Amniotic epithelial cell (primary cell): ENCODE measurements at regions not wholly inside any gene's neighbourhood (a gene's known extent, or its start where the extent isn't known, plus 50 kb on each side); places are given as distances from the start of the nearest gene placed in this dataset.
"Not testable (repeated sequence)": the region's sequence is repeated elsewhere in the genome, so short reads cannot be mapped to it uniquely, and the experiment has no call there.

ENCODE experiments used
- DNase-seq: peaks from one replicate; pipeline ENCODE4 v3.0.0-alpha.2; 2010; ENCODE audit warnings: low read depth

DNA sequence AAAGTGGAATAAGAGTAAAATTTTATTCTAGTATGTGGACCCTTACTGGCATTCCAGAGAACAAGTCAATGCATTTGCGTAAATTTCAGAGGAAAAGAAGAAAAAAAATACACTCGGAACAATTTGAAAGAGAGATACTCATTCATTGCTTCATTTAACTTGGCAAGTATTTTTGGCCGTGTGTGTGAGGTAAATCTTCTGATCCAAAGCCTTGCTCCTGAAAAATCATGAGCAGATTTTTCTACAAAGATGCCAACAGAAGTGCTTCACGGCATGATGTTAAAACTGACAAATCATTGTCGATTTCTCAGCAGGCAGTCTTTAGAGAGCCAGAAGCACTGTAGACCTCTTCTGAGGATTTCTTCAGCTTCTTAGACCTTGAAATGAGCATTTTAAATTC lies 194.0 kb downstream of the COX18 start:
- no peak for DNase-seq

DNA sequence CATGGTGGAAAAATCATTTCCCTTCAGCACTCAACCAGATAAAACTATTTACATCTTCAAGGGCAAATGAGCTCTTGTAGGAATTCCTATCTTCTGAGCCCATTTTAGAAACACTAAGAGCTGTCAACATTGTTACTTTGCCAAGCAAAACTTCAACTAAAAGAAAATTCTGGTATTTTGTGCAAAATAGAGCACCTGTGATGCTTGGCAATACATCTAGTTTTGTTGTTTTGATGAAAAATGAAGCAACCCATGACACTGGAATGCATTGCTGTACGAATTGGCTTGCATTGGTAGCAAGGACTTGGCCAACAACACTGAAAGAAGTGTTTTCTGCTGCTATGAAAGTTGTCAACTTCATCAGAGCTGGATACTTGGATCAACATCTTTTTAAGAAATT lies 194.4 kb downstream of the COX18 start:
- no peak for DNase-seq

DNA sequence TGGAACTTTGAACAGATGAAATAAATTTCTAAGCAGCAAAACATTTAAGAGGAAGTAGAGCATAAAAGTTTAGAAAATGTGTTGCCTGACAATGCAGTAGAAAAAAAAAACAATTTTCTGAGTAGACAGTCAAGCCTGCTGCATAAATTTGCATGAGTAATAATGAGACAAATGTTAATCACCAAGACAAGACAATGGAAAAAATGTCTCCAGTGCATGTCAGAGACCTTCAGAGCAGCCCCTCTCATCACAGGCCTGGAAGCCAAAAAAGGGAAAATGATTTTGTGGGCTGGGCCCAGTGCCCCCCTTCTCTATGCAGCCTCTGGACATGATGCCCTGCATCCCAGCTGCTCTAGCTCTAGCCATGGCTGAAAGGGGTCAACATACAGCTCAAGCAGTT lies 204.6 kb downstream of the COX18 start:
- DNase-seq, result no peak

DNA sequence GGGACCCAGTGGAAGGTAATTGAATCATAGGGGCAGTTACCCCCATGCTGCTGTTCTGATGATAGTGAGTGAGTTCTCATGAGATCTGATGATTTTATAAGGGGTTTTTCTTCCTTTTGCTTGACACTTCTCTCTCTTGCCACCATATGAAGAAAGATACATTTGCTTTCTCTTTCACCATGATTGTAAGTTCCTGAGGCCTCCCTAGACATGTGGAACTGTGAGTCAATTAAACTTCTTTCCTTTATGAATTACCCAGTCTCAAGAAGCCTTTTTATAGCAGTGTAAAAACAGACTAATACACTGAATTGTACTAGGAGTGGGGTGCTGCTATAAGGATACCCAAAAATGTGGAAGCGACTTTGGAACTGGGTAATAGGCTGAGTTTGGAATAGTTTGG lies 205.2 kb downstream of the COX18 start:
- DNase-seq, result not testable (repeated sequence)

DNA sequence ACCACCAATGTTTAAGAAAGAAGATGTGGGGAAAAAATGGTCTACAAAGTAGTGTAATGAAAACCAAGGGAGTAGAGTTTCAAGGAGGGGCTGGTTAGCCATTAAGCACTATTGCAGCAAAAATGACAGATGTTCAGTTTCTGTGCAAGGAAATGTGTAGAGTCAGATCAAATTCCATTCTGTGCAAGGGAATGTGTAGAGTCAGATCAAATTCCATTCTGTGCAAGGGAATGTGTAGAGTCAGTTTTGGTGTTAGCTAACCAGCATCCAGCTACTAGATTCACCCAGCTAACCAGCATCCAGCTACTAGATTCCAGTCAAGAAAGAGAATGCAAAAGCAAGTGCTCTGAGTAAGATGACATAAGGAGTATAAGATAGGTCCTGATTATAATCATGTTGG lies 208.8 kb downstream of the COX18 start:
- no peak for DNase-seq

DNA sequence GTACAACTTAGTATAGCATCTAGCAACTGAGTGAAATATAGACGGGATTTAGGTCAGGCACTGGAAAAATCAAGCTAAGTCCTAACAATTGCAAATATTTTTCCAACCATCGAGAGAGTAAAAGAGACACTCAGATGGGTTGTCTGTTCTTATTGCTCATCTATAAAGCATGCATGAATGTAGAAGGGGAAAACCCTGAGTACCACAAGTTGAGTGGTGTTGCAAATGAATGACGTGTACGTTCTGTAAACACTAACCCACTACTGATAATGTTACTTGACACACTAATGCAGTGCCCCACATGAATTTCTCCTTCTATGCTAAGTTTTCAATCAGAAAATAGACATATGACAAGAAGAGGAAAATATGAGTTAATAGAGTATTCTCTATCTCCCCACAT lies 211.2 kb downstream of the COX18 start:
- peak; percentile 100 for DNase-seq

DNA sequence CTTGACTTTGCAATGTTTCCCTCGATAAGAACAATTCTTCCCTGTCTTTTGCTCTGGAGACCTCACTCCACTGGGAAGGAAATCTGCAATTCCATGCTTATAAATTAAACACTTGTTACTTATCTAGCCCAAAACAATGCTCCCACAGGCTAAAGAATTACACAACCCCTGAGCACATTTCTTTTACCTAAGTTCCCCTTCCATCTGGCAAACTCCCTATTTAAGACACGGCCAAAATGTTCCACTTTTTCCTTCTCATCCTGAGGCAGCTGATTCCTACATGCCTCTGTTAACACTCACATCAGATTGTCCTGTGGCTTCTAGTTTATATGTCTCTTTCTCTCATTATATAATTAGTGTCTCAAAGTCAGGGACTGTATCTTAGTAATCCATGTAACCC lies 211.7 kb downstream of the COX18 start:
- DNase-seq, result peak; percentile 91

- DNase-seq, result peak; percentile 57
Observed at GRCh38 chr4:72857216-72857615, 212.3 kb downstream of the COX18 start.

- DNase-seq, result peak; percentile 22
Observed at GRCh38 chr4:72846280-72847111, 223.0 kb downstream of the COX18 start.

- no peak for DNase-seq
Observed at GRCh38 chr4:72843466-72843865, 226.1 kb downstream of the COX18 start.

DNA sequence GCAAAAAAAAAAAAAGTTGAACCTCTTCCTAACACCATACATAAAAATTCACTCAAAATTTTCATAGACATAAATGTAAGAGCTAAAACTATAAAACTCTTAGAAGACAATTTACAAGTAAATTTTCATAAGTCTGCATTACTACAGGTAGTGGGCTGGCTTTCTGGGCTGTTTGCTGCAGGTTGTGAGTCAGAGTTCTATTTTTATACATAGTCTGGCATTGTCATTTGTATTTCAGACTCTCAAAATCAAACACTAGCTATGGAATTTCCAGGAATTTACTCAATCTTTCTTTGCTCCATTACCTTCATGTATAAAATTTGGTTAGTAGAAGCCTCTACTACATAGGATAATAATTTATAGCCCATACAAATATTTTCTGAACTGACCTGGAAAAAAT lies 227.2 kb downstream of the COX18 start:
- DNase-seq, result peak; percentile 24

DNA sequence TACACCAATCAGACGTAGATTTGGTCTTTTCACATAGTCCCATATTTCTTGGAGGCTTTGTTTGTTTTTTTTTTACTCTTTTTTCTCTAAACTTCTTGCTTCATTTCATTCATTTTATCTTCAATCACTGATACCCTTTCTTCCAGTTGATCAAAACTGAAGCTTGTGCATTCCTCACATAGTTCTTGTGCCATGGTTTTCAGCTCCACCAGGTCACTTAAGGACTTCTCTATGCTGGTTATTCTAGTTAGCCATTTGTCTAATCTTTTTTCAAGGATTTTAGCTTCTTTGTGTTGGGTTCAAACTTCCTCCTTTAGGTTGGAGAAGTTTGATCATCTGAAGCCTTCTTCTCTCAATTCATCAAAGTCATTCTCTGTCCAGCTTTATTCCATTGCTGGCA lies 229.3 kb downstream of the COX18 start:
- DNase-seq, result not testable (repeated sequence)

GRCh38 chr4:72828864-72829263 lies 240.7 kb downstream of the COX18 start:
- no peak for DNase-seq

- no peak for DNase-seq
Observed at GRCh38 chr4:72827968-72828367, 241.5 kb downstream of the COX18 start.

GRCh38 chr4:72820107-72820506 lies 249.4 kb downstream of the COX18 start:
- DNase-seq, result no peak

GRCh38 chr4:72817012-72817411 lies 248.0 kb upstream of the ADAMTS3 start:
- no peak for DNase-seq

DNA sequence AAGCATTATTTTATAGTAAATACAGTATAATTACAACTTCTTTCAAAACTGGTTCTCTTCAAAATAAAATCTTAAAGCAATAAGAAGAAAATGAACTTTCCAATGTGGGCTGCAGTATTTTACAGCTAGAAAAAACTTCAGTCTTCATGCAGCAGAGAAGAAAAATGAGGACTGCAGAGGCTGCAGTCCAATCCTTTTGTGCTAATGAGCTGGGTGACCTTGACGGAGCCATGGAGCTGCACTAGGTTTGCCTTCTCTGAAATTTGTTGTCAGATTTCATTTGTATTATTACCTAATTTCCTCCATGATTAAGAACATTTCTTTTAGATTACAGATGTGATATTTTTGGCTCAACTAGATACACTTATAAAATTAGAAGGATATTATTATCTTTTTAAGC lies 245.2 kb upstream of the ADAMTS3 start:
- peak; percentile 26 for DNase-seq

GRCh38 chr4:72809208-72809607 lies 240.2 kb upstream of the ADAMTS3 start:
- DNase-seq, result peak; percentile 37

DNA sequence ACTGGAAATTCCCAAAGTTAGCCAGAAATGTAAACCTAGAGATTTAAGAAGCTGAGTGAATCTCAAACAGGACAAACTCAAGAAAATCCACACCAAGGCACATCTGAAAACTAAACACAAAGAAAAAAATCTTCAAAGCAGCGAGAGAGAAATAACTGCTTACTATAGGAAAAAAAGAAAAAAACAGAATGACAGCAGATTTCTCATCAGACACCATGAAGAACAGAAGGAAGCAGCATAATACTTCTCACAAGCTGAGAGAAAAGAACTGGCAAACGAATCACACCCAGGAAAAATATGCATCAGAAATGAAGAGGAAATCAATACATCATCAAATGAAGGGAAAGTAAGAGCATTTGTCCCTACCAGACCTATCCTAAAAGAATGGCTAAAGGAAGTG lies 236.3 kb upstream of the ADAMTS3 start:
- DNase-seq, result no peak

DNA sequence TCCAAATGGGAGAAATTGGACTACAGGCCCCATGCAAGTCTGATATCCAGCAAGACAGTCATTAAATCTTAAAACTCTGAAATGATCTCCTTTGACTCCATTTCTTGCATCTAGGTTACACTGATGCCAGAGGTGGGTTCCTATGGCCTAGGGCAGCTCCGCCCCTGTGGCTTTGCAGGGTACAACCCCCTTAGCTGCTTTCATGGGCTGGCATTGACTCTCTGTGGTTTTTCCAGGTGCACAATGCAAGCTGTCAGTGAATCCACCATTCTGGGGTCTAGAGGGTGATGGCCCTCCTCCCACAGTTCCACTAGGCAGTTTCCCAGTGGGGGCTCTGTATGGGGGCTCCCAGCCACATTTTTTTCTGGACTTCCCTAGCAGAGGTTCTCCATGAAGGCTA lies 228.5 kb upstream of the ADAMTS3 start:
- DNase-seq, result no peak

DNA sequence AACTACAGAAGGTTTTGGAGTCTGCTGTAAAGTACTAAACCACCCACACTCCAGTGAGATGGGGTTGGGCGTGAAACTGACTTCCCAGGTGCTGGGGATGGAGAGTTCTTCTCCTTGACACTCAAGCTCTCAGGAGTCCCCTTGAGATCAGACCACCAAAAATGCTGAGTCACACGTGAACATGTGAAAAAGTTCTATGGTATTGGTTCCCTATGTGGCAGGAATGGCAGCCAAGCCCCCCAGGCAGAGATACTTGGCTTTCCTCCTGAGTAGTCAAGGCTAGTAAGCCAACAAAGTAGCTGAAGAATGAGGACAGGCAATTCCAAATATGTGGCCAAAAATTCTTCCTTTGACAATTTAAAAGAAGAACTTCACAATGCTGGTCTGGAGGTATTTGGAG lies 222.0 kb upstream of the ADAMTS3 start:
- no peak for DNase-seq

- DNase-seq, result peak; percentile 44
Observed at GRCh38 chr4:72786401-72786990, 217.5 kb upstream of the ADAMTS3 start.

DNA sequence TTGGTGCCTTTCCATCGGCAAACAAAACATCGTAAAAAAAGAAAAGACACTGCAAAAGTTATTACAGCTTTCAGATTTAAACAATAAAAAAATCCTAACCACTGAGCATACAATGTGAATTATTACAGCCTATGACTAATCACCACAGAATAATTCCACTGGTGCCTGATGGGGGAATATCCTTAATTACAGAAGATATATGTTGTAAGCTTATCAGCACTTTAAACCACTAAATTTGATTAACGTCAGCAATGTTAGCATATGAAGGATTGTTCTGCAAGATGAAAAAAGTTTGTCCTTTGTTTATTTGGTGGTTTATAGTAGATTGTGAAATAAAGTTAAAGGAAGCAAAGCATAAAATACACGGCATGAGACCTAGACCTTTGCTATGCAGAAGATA lies 210.2 kb upstream of the ADAMTS3 start:
- peak; percentile 99 for DNase-seq

DNA sequence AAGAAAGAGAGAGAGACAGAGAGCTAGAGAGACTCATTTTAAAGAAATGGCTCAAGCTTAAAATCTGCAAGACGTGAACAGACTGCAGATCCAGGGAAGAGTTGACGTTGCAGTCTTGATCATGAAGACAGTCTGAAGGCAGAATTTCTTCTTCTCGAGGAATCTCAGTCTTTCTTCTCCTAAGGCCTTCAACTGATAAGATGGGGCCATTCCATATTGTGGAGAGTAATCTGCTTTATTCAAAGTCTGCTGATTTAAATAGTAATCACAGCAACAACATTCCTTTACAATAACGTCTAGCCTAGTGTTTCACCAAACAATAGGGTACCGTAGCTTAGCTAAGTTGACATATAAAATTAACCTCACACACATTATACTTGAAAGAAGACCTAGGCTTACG lies 208.4 kb upstream of the ADAMTS3 start:
- no peak for DNase-seq
